ENCODE measurements at regions not wholly inside any gene's neighbourhood (a gene's known extent, or its start where the extent isn't known, plus 50 kb on each side); places are given as distances from the start of the nearest gene placed in this dataset.

DNA sequence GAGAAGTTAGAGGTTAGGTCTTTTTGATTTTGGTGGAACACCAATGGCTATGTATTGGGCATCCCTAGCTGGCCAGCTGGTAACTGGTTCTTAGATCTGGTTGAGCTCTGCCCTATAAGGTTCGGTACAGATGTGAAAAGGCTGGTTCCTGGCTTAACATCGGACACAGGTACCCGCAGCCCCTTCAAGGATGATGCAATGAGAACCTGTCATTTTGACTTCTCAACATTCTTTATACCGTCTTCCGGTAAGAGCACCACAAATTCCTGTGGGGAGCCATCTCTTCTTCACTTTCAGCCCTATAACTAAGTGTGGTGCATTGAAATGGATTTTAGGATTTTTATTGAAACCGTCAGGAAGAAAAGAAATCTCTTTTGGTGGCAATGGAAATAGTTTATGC, 222.8 kb downstream of the ADAMTS9 start:
- DNase-seq: no peak

GRCh38 chr3:64463981-64464380, 223.8 kb downstream of the ADAMTS9 start:
- no peak for DNase-seq

- DNase-seq: no peak
These were observed 225.6 kb downstream of the ADAMTS9 start for GRCh38 chr3:64462203-64462602.

- DNase-seq: no peak
These were observed 226.9 kb downstream of the ADAMTS9 start for GRCh38 chr3:64460877-64461276.

- no peak for DNase-seq
These were observed 227.6 kb downstream of the ADAMTS9 start for GRCh38 chr3:64460141-64460730.

- DNase-seq: no peak
These were observed 228.1 kb downstream of the ADAMTS9 start for GRCh38 chr3:64459711-64460110.

DNA sequence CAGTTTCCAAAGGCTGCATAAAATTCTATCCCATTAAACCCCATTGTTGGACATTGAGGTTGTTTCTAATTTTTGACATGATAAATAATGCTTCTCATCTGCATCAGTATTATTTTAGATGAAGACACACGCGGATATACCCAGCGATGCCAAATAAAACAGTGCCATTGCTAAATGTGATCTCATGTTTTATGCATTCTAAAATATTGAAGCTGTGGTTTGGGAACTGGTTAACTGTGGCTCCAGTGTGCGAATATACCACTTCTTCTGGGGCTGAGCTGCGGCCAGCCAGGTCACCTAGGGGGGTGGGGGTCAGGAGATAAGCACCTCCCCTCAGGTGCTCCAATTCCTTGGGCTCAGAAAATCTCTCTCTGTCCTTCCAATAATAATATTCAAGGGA, 230.0 kb downstream of the ADAMTS9 start:
- no peak for DNase-seq

DNA sequence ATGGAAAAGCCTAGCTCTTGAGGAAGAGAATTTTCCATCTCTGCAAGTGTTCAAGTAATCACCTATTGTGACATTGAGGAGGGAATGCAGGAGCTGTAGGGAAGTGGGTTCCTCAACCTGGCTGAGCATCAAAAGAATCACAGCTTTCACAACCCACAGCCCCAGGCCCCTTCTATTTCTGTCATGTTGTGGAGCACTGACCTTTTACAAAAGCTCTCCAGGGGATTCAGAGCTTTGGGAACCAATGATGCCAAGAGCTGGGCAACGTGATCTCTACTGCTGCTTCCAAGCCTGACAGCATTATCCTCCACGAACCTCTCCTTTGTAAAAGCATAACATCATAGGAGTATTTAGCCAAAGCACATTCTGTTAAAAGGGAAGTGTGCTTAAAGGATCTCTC, 231.1 kb downstream of the ADAMTS9 start:
- DNase-seq: no peak

DNA sequence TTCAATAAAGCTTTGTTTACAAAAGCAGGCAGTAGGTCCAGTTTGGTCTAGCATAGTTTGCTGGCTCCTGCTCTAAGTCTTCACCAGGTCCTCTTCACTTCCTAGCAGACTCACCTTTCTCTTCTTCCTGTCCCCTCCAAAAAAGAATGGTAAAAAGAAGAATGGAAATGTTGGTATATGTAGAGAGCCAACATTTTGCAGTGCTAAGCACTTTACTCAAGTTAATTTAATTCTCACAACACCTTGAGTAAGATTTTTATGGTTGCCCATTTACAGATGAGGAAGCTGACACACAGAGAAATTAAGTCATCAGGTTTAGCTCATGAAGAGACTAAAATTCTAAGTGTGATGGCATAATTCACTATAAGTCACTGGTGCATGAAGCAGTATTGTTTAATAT, 230.1 kb upstream of the PRICKLE2 start:
- no peak for DNase-seq

DNA sequence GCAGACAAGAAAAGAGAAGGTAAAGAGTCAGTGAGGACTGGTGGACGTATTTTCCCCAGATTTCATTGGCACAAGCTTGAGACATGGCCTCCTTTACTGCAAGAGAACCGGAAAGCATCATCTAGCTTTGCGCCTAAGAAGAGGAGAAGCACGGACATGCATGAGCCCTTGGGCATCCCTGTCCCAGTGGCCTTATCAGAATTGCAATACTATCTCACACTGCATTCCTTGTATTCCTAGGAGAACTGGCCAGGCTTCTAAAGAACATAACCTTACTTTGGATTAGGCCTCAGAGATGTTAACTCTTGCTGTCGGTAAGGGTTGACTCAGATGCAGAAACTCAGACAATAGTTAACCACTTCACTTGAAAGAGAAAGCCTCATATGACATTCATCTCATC, 229.5 kb upstream of the PRICKLE2 start:
- no peak for DNase-seq

- peak in 1 of 5 donors; percentile 14 for DNase-seq
These were observed 228.9 kb upstream of the PRICKLE2 start for GRCh38 chr3:64454179-64454578.

- DNase-seq: no peak
These were observed 226.2 kb upstream of the PRICKLE2 start for GRCh38 chr3:64451283-64452012.

- DNase-seq: no peak
These were observed 225.2 kb upstream of the PRICKLE2 start for GRCh38 chr3:64450396-64450956.

GRCh38 chr3:64449026-64449425, 223.8 kb upstream of the PRICKLE2 start:
- no peak for DNase-seq

DNA sequence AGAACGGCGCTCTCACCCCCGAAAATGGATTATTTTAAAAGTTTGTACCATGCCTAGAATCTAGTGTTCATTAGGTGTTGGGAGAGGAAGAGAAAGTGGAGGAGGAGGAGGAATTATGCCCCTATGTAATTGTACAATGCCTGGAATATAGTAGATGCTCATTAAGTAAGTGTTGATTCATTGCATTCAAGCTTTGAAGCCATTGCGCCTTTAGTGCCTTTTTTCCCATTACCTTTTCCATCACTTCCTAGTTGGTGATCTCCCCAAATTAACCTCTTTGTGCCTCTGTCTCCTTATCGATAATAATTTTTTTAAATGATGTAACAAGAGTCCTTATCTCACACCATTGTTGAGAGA, 220.7 kb upstream of the PRICKLE2 start:
- no peak for DNase-seq

- peak in 1 of 5 donors; percentile 1 for DNase-seq
These were observed 220.1 kb upstream of the PRICKLE2 start for GRCh38 chr3:64445109-64445943.

DNA sequence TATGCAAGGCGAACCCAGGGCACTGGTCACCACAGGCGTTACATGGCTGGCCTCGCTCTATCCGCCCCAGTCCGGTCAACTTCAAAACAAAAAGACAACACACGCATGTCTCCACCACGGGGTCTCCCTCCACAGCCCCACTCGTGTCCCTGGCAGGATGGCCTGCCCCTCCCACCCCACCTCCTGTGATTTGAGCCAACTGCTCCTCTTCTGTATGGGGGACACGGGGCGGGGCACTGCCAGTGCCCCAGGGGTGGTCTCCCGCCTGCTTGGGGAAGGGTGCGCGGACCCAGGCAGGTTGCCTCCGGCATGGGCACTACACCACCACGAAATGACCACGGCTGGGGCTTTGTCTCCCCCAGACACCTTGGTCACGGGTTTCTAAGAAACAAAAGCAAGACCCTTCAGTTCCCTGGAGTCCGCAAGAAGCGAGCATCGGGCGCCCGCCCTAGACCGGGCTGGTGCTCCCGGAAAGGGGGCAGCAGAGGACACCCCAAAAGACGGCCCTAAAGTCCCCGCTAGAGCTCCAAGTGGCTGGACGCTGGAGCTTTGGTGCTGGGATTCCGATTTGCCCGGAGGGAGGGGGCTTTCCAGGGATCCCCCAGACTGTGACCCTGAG, 219.3 kb upstream of the PRICKLE2 start:
- no peak for DNase-seq

- no peak for DNase-seq
These were observed 218.5 kb upstream of the PRICKLE2 start for GRCh38 chr3:64443546-64444381.

GRCh38 chr3:64441861-64442260, 216.6 kb upstream of the PRICKLE2 start:
- no peak for DNase-seq

DNA sequence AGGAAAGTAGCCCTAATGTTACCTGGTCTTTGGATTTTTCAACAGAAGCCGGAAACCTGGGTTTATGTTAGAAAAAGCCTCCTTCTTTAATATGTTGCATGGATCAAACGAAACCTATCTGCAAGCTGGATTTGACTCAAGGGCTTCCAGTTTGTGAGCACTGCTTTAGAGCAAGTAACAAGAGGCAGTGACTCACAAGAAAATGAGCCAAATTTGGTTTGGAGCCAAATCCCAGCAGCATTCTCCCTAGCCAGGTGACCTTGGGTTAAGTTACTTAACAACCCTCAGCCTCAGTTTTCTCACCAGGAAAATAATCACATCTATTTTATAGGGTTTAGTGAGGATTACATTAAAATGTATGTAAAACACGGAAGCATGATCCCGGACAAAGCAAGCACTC, 215.2 kb upstream of the PRICKLE2 start:
- no peak for DNase-seq

- no peak for DNase-seq
These were observed 213.5 kb upstream of the PRICKLE2 start for GRCh38 chr3:64438812-64439211.

DNA sequence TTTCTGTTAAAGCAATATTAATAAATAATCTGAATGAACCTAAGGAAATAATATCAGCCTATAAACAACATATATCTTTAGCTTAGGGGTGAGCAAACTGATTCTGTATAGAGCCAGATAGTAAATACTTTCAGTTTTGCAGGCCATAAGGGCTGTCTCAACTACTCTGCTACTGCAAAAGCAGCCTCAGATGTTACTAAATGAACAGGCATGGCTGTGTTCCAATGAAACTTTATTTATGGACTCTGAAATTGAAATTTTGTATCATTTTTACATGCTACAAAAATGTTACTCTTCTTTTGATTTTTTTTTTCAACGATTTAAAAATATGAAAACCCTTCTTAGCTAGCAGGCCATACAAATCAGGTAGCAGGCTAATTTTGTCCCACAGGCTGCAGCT, 212.8 kb upstream of the PRICKLE2 start:
- no peak for DNase-seq
